ENCODE measurements at regions not wholly inside any gene's neighbourhood (a gene's known extent, or its start where the extent isn't known, plus 50 kb on each side); places are given as distances from the start of the nearest gene placed in this dataset.
"Not testable (repeated sequence)": the region's sequence is repeated elsewhere in the genome, so short reads cannot be mapped to it uniquely, and the experiment has no call there.

GRCh38 chr6:141830530-141830929, 302.2 kb upstream of the GJE1 start:
- no peak overlapping the region for H2AFZ ChIP-seq (ENCODE audit: low read length)
- no peak overlapping the region for H3K4me2 ChIP-seq (ENCODE audit: low read depth, low read length)
- no peaks in the 10 kb centered on the region for H3K36me3 ChIP-seq (replicated peaks; ENCODE audit: insufficient read depth, low read length)
- no peaks in the 10 kb centered on the region for H3K79me2 ChIP-seq (ENCODE audit: low read length)
- H3K27me3 ChIP-seq (replicated peaks; ENCODE audit: insufficient read depth, low read length) = no peaks in the 10 kb centered on the region
- no peak for DNase-seq
- no peaks in the 10 kb centered on the region for H4K20me1 ChIP-seq (ENCODE audit: insufficient read depth, low read length)
- H3K9me2 ChIP-seq (replicated peaks; ENCODE audit: insufficient read depth, low read length) = no peaks in the 10 kb centered on the region
- TF ChIP-seq EZH2 (optimal IDR thresholded peaks at IDR 0.05; ENCODE audit: low read depth, low read length) (no peak), CTCF (IDR thresholded peaks at IDR 0.05; ENCODE audit: low read length) (no peak), EZH2phosphoT487 (IDR thresholded peaks at IDR 0.05; ENCODE audit: low read length) (no peak)
- H3K9me3 ChIP-seq (replicated peaks; ENCODE audit: insufficient read depth, low read length) = no peaks in the 10 kb centered on the region
- H3F3A ChIP-seq (ENCODE audit: insufficient read depth, low read length) = no peaks in the 10 kb centered on the region
- H3K4me3 ChIP-seq (ENCODE audit: low read length) = no peak overlapping the region
- H3K4me1 ChIP-seq (ENCODE audit: low read length) = no peaks in the 10 kb centered on the region
- H3K9ac ChIP-seq (ENCODE audit: low read length) = no peak overlapping the region
- no peak overlapping the region for H3K27ac ChIP-seq (ENCODE audit: low read length)

- no peaks in the 10 kb centered on the region for H3K4me1 ChIP-seq (ENCODE audit: low read length)
- no peaks in the 10 kb centered on the region for H3K79me2 ChIP-seq (ENCODE audit: low read length)
- H3K27ac ChIP-seq (ENCODE audit: low read length) = no peak overlapping the region
- TF ChIP-seq CTCF (IDR thresholded peaks at IDR 0.05; ENCODE audit: low read length) = no peak
- no peak for TF ChIP-seq EZH2phosphoT487 (IDR thresholded peaks at IDR 0.05; ENCODE audit: low read length)
- TF ChIP-seq EZH2 (optimal IDR thresholded peaks at IDR 0.05; ENCODE audit: low read depth, low read length) = no peak
- no peaks in the 10 kb centered on the region for H3K9me3 ChIP-seq (replicated peaks; ENCODE audit: insufficient read depth, low read length)
- H4K20me1 ChIP-seq (ENCODE audit: insufficient read depth, low read length) = no peaks in the 10 kb centered on the region
- no peaks in the 10 kb centered on the region for H3K27me3 ChIP-seq (replicated peaks; ENCODE audit: insufficient read depth, low read length)
- H3K9me2 ChIP-seq (replicated peaks; ENCODE audit: insufficient read depth, low read length) = no peaks in the 10 kb centered on the region
- H2AFZ ChIP-seq (ENCODE audit: low read length) = no peak overlapping the region
- no peaks in the 10 kb centered on the region for H3F3A ChIP-seq (ENCODE audit: insufficient read depth, low read length)
- H3K4me2 ChIP-seq (ENCODE audit: low read depth, low read length) = no peak overlapping the region
- no peaks in the 10 kb centered on the region for H3K36me3 ChIP-seq (replicated peaks; ENCODE audit: insufficient read depth, low read length)
- no peak overlapping the region for H3K4me3 ChIP-seq (ENCODE audit: low read length)
- no peak overlapping the region for H3K9ac ChIP-seq (ENCODE audit: low read length)
- no peak for DNase-seq
Observed at GRCh38 chr6:141829566-141830360, 303.0 kb upstream of the GJE1 start.

- Histone ChIP-seq H3K27me3 (replicated peaks; ENCODE audit: insufficient read depth, low read length) (no peaks in the 10 kb centered on the region), H3F3A (ENCODE audit: insufficient read depth, low read length) (no peaks in the 10 kb centered on the region), H2AFZ (ENCODE audit: low read length) (no peak overlapping the region), H3K4me1 (ENCODE audit: low read length) (no peaks in the 10 kb centered on the region), H3K9me3 (replicated peaks; ENCODE audit: insufficient read depth, low read length) (no peaks in the 10 kb centered on the region), H3K79me2 (ENCODE audit: low read length) (no peaks in the 10 kb centered on the region), H3K27ac (ENCODE audit: low read length) (no peak overlapping the region), H3K9ac (ENCODE audit: low read length) (no peak overlapping the region), H3K4me2 (ENCODE audit: low read depth, low read length) (no peak overlapping the region), H4K20me1 (ENCODE audit: insufficient read depth, low read length) (no peaks in the 10 kb centered on the region), H3K4me3 (ENCODE audit: low read length) (no peak overlapping the region), H3K36me3 (replicated peaks; ENCODE audit: insufficient read depth, low read length) (no peaks in the 10 kb centered on the region), H3K9me2 (replicated peaks; ENCODE audit: insufficient read depth, low read length) (no peaks in the 10 kb centered on the region)
- DNase-seq = no peak
- TF ChIP-seq CTCF (IDR thresholded peaks at IDR 0.05; ENCODE audit: low read length) = no peak
- TF ChIP-seq EZH2phosphoT487 (IDR thresholded peaks at IDR 0.05; ENCODE audit: low read length) = no peak
- TF ChIP-seq EZH2 (optimal IDR thresholded peaks at IDR 0.05; ENCODE audit: low read depth, low read length) = no peak
Observed at GRCh38 chr6:141824350-141824749, 308.4 kb upstream of the GJE1 start.

GRCh38 chr6:141815039-141815438, 317.7 kb upstream of the GJE1 start:
- not testable (repeated sequence) for H3F3A ChIP-seq (ENCODE audit: insufficient read depth, low read length); H3K27me3 ChIP-seq (replicated peaks; ENCODE audit: insufficient read depth, low read length); H3K9me2 ChIP-seq (replicated peaks; ENCODE audit: insufficient read depth, low read length); H4K20me1 ChIP-seq (ENCODE audit: insufficient read depth, low read length); H3K27ac ChIP-seq (ENCODE audit: low read length); H3K4me1 ChIP-seq (ENCODE audit: low read length); H3K4me2 ChIP-seq (ENCODE audit: low read depth, low read length); H2AFZ ChIP-seq (ENCODE audit: low read length); H3K79me2 ChIP-seq (ENCODE audit: low read length); H3K9ac ChIP-seq (ENCODE audit: low read length); H3K4me3 ChIP-seq (ENCODE audit: low read length); H3K9me3 ChIP-seq (replicated peaks; ENCODE audit: insufficient read depth, low read length); H3K36me3 ChIP-seq (replicated peaks; ENCODE audit: insufficient read depth, low read length); DNase-seq
